GM23248 (cell line): ENCODE measurements at regions not wholly inside any gene's neighbourhood (a gene's known extent, or its start where the extent isn't known, plus 50 kb on each side); places are given as distances from the start of the nearest gene placed in this dataset.
"Not testable (repeated sequence)": the region's sequence is repeated elsewhere in the genome, so short reads cannot be mapped to it uniquely, and the experiment has no call there.

ENCODE experiments used
- EZH2 ChIP-seq: fragments of 200-600 bp; sonication (generic); IDR thresholded peaks from 2 replicates; pipeline ENCODE4 v1.6.1; 2018; ENCODE audit warnings: antibody characterized with exemption, mild to moderate bottlenecking; ENCODE audit not compliant: insufficient read depth, poor library complexity, severe bottlenecking
- EZH2phosphoT487 ChIP-seq: fragments of 200-600 bp; sonication (generic); IDR thresholded peaks from 2 replicates; pipeline ENCODE4 v1.6.1; 2018; ENCODE audit warnings: antibody characterized with exemption, moderate library complexity, mild to moderate bottlenecking, low read depth; ENCODE audit not compliant: insufficient read depth

GRCh38 chr2:89885071-89885470 lies 1193.6 kb downstream of the RPIA start:
- not testable (repeated sequence) for TF ChIP-seq EZH2, EZH2phosphoT487
